ENCODE measurements at regions not wholly inside any gene's neighbourhood (a gene's known extent, or its start where the extent isn't known, plus 50 kb on each side); places are given as distances from the start of the nearest gene placed in this dataset.

DNA sequence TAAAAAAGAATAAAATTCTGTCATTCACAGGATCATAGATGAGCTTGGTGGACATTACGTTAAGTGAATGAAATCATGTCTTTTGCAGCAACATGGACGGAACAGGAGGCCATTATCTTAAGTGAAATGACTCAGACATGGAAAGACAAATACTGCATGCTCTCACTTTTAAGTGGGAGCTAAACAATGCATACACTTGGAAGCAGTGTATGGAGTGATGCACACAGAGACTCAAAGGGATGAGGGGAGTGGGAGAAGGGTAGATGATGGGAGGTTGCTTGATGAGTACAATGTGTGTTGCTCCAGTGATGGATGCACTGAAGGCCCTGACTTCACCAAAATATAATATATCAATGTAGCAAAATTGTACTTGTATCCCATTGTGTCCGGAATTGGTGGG lies 293.4 kb downstream of the CD109 start:
- intact Hi-C loops (cut with DNase I) = no loop called here
- TF ChIP-seq, protein P1, sequence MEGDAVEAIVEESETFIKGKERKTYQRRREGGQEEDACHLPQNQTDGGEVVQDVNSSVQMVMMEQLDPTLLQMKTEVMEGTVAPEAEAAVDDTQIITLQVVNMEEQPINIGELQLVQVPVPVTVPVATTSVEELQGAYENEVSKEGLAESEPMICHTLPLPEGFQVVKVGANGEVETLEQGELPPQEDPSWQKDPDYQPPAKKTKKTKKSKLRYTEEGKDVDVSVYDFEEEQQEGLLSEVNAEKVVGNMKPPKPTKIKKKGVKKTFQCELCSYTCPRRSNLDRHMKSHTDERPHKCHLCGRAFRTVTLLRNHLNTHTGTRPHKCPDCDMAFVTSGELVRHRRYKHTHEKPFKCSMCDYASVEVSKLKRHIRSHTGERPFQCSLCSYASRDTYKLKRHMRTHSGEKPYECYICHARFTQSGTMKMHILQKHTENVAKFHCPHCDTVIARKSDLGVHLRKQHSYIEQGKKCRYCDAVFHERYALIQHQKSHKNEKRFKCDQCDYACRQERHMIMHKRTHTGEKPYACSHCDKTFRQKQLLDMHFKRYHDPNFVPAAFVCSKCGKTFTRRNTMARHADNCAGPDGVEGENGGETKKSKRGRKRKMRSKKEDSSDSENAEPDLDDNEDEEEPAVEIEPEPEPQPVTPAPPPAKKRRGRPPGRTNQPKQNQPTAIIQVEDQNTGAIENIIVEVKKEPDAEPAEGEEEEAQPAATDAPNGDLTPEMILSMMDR (IDR thresholded peaks at IDR 0.05; ENCODE audit: borderline replicate concordance, extremely low read depth, insufficient read depth) = no peak
- no peaks in the 10 kb centered on the region for H3K9me3 ChIP-seq (ENCODE audit: control insufficient read depth in 2 of 3, insufficient read depth in 1 of 3, low read length in 3 of 3)
- FAIRE-seq (no peak), DNase-seq (no peak)
- no peaks in the 10 kb centered on the region for H3K36me3 ChIP-seq (ENCODE audit: control insufficient read depth in 2 of 3, insufficient read depth in 3 of 3, low read length in 3 of 3)
- H3K27me3 ChIP-seq (ENCODE audit: control insufficient read depth, insufficient read depth, low read length) = no peaks in the 10 kb centered on the region
- H3K4me1 ChIP-seq (ENCODE audit: control insufficient read depth in 2 of 3, insufficient read depth in 2 of 3, low read depth in 1 of 3, low read length in 3 of 3) = no peaks in the 10 kb centered on the region
- no peak overlapping the region for H3K27ac ChIP-seq (ENCODE audit: low read depth in 2 of 2, low read length in 2 of 2)
- H3K9ac ChIP-seq (ENCODE audit: low read length in 3 of 3) = no peak overlapping the region
- H3K4me3 ChIP-seq (ENCODE audit: low read length in 3 of 3) = no peak overlapping the region

DNA sequence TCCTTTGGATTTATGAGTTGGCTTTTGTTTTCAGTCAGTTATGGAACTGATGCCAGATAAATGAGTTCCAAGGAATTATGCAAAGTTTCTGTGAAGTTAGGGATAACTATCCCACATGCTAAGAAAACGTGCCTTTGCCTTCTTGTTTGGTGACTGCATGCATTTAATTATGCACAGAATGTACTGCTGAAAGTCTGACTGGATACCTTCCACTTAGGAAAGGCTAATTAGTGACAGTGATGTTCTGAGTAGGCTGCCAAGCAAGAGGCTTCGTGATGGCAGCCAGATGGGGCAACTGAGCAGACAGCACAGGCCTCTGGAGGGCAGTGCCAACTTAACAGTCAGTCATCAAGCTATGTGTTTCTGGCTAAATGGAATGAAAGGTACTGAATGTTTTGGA lies 289.9 kb downstream of the CD109 start:
- intact Hi-C loops (cut with DNase I) = no loop called here
- no peak overlapping the region for H3K27ac ChIP-seq (ENCODE audit: low read depth in 2 of 2, low read length in 2 of 2)
- H3K36me3 ChIP-seq (ENCODE audit: control insufficient read depth in 2 of 3, insufficient read depth in 3 of 3, low read length in 3 of 3) = no peaks in the 10 kb centered on the region
- no peak for DNase-seq
- no peak overlapping the region for H3K4me3 ChIP-seq (ENCODE audit: low read length in 3 of 3)
- peaks cover 0 to 7% (median 0%) of the 10 kb centered on the region in 3 donors for H3K9me3 ChIP-seq (ENCODE audit: control insufficient read depth in 2 of 3, insufficient read depth in 1 of 3, low read length in 3 of 3)
- H3K27me3 ChIP-seq (ENCODE audit: control insufficient read depth, insufficient read depth, low read length) = no peaks in the 10 kb centered on the region
- TF ChIP-seq, protein P1 (IDR thresholded peaks at IDR 0.05; ENCODE audit: borderline replicate concordance, extremely low read depth, insufficient read depth) = no peak
- no peak for FAIRE-seq
- H3K9ac ChIP-seq (ENCODE audit: low read length in 3 of 3) = no peak overlapping the region
- no peaks in the 10 kb centered on the region for H3K4me1 ChIP-seq (ENCODE audit: control insufficient read depth in 2 of 3, insufficient read depth in 2 of 3, low read depth in 1 of 3, low read length in 3 of 3)

DNA sequence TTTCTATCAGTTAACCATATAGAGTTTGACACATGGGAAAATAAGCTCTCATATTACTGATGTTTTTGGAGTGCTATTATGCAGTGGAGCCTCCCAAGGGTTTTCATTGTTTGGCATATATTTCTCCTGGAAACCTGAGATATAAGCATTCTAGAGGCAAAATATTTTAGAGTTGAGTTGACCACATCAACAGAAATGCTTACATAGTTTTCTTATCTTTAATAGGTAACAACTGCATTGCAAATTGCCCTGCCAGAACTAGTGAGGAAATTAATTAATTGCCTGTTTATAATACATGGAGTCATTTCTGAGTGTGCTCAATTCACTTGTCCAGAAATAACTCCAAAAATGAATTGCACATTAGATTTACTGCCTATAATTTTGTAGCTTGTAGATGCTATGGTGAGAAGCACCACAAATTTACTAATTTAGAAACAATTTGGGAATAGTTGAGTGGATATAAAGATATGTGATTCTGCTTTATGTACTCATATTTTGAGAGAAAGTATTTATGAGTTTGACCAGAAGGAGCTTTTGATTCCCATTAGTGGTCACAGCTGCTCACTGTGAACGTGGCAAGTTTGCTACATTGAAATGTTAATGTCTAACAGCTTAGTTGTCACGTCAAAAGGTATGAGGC lies 288.7 kb downstream of the CD109 start:
- Histone ChIP-seq H3K27ac (ENCODE audit: low read depth in 2 of 2, low read length in 2 of 2) (no peak overlapping the region), H3K36me3 (ENCODE audit: control insufficient read depth in 2 of 3, insufficient read depth in 3 of 3, low read length in 3 of 3) (no peaks in the 10 kb centered on the region), H3K4me1 (ENCODE audit: control insufficient read depth in 2 of 3, insufficient read depth in 2 of 3, low read depth in 1 of 3, low read length in 3 of 3) (no peaks in the 10 kb centered on the region), H3K4me3 (ENCODE audit: low read length in 3 of 3) (no peak overlapping the region), H3K27me3 (ENCODE audit: control insufficient read depth, insufficient read depth, low read length) (no peaks in the 10 kb centered on the region), H3K9me3 (ENCODE audit: control insufficient read depth in 2 of 3, insufficient read depth in 1 of 3, low read length in 3 of 3) (peaks cover 0 to 7% (median 0%) of the 10 kb centered on the region in 3 donors), H3K9ac (ENCODE audit: low read length in 3 of 3) (no peak overlapping the region)
- DNase-seq (no peak), FAIRE-seq (no peak)
- TF ChIP-seq, protein P1 (IDR thresholded peaks at IDR 0.05; ENCODE audit: borderline replicate concordance, extremely low read depth, insufficient read depth) = no peak
- intact Hi-C loops (cut with DNase I) = no loop called here

DNA sequence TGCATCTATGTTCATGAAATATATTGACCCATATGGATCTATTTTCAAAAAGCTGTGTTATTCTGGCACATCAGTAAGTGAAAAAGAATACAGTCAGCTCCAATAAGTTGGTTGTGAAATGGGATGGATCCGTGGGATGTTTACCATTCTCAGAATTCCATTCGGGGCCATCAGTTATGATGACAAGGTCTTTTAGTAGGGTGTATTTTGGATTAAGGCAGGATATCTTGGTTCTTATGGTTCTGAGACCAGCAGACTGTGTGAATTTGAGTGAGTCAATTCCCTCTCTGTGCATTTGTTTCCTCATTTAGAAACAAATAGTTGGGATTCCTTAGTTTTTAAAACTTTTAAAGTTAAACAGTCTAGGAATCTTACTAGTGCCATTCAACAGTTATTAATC lies 287.4 kb downstream of the CD109 start:
- H3K4me3 ChIP-seq (ENCODE audit: low read length in 3 of 3) = no peak overlapping the region
- intact Hi-C loops (cut with DNase I) = no loop called here
- peaks cover 0 to 7% (median 0%) of the 10 kb centered on the region in 3 donors for H3K9me3 ChIP-seq (ENCODE audit: control insufficient read depth in 2 of 3, insufficient read depth in 1 of 3, low read length in 3 of 3)
- H3K27ac ChIP-seq (ENCODE audit: low read depth in 2 of 2, low read length in 2 of 2) = no peak overlapping the region
- FAIRE-seq (no peak), DNase-seq (no peak)
- no peak overlapping the region for H3K9ac ChIP-seq (ENCODE audit: low read length in 3 of 3)
- no peaks in the 10 kb centered on the region for H3K4me1 ChIP-seq (ENCODE audit: control insufficient read depth in 2 of 3, insufficient read depth in 2 of 3, low read depth in 1 of 3, low read length in 3 of 3)
- H3K36me3 ChIP-seq (ENCODE audit: control insufficient read depth in 2 of 3, insufficient read depth in 3 of 3, low read length in 3 of 3) = no peaks in the 10 kb centered on the region
- TF ChIP-seq, protein P1 (IDR thresholded peaks at IDR 0.05; ENCODE audit: borderline replicate concordance, extremely low read depth, insufficient read depth) = no peak
- H3K27me3 ChIP-seq (ENCODE audit: control insufficient read depth, insufficient read depth, low read length) = no peaks in the 10 kb centered on the region
